Panc1 (cell line): ENCODE measurements at regions not wholly inside any gene's neighbourhood (a gene's known extent, or its start where the extent isn't known, plus 50 kb on each side); places are given as distances from the start of the nearest gene placed in this dataset.

ENCODE experiments used
- CTCF ChIP-seq: fragments of 450-650 bp; IDR thresholded peaks from 2 replicates; pipeline ENCODE4 v1.5.1; 2017; ENCODE audit warnings: mild to moderate bottlenecking
- POLR2AphosphoS5 ChIP-seq: IDR thresholded peaks from 2 replicates; pipeline ENCODE4 v1.6.1; 2012; ENCODE audit warnings: mild to moderate bottlenecking, low read depth, low read length, moderate library complexity
- REST ChIP-seq, 2 experiments: IDR thresholded peaks; 2 replicates each; pipeline ENCODE4 v1.6.1; 2011 to 2012; ENCODE audit warnings: low read depth in 2 of 2, control low read depth in 1 of 2, low read length in 1 of 2, mild to moderate bottlenecking in 1 of 2, moderate library complexity in 1 of 2; ENCODE audit not compliant: insufficient read depth in 1 of 2
- SIN3A ChIP-seq: IDR thresholded peaks from 2 replicates; pipeline ENCODE4 v1.6.1; 2012; ENCODE audit warnings: low read depth, mild to moderate bottlenecking, low read length, moderate library complexity, borderline replicate concordance; ENCODE audit not compliant: insufficient read depth
- TCF7L2 ChIP-seq: IDR thresholded peaks from 2 replicates; pipeline ENCODE4 v1.6.1; 2011; ENCODE audit warnings: mild to moderate bottlenecking, low read depth, low read length, inconsistent platforms

GRCh38 chr15:31439328-31439727 lies 112.7 kb downstream of the KLF13 start:
- TF ChIP-seq CTCF (peak; percentile 72), REST (IDR thresholded peaks at IDR 0.05; ENCODE audit: insufficient read depth in 1 of 2, low read depth in 2 of 2, low read length in 1 of 2) (no peak), SIN3A (no peak), POLR2AphosphoS5 (no peak), TCF7L2 (no peak)
